HG02623 (cell line): ENCODE measurements at regions not wholly inside any gene's neighbourhood (a gene's known extent, or its start where the extent isn't known, plus 50 kb on each side); places are given as distances from the start of the nearest gene placed in this dataset.
"Not testable (repeated sequence)": the region's sequence is repeated elsewhere in the genome, so short reads cannot be mapped to it uniquely, and the experiment has no call there.

Source experiments
- ATAC-seq: cut with Tn5 transposase; IDR thresholded peaks from one replicate; pipeline ENCODE4 v1.9.1; 2021; ENCODE audit warnings: moderate library complexity; ENCODE audit not compliant: unreplicated experiment

DNA sequence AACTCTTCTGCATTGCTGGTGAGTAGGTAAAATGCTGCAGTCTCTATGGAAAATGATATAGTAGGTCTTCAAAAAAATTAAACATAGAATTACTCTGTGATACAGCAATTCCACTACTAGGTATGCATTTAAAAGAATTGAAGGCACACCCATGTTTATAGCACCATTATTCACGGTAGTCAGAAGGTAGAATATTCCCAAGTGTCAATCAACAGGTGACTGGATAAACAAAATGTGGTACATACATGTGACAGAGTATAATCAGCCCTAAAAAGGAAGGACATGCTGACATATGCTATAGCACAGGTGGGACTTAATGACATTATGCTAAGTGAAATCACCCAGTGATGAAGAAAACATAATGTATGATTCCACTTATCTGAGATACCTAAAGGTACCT lies 123.3 kb downstream of the CCER1 start:
- ATAC-seq: no peak

DNA sequence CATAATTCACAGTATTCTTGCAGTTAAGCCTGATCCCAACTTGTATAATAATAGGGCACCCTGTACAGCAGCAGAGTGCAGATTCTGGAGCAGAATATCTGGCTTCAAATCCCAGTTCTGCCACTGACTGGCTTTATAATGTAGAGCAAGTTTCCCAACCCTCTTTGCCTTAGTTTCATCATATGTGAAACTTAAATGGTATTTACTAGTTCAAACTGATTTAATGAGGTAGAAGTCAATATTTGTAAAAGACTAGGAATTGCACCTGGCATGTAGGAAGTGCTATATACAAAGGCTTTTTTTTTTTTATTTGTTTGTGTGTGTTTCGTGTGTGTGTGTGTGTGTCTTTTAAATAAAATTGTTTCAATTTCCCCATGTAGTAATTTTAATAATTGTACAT lies 125.9 kb downstream of the CCER1 start:
- ATAC-seq: no peak

DNA sequence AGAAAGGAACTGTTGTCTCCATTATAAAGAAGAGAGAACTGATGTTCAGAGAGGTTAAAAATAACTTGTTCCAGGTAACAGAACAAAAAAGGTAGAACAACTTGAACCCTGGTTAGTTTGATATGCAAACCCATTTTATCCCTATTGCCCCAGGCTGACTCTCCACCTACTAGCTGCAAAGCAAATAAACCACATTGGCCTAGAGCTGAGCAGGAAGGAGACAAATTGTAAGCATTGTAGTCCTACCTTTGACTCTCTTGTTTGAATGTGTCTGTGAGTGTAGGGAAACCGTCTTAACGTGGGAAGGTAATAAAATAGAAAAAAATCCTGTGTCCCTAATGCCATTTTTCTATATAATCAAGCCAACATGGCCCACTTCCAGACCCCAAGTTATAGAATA lies 126.4 kb downstream of the CCER1 start:
- no peak for ATAC-seq

DNA sequence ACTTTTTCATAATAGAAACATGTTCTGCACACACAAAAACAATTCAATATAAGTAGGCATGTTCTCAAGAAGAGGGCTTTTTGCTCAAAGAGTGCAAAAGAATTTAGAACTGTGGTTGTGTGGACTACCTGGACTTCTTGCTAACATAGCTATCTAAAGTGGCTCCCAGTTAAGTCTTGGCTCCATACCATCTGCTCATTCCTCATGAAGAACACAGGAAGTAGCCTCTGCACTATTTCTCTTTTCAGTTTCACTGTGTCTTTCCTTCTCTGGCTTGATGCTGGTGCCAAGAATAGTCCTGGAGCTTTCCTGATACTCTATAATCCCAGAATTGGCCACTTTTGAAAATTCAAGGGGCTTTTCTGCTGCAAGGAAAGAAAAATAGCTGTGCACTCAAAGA lies 127.4 kb downstream of the CCER1 start:
- ATAC-seq: no peak

GRCh38 chr12:90826036-90826435 lies 128.9 kb downstream of the CCER1 start:
- ATAC-seq: no peak

- no peak for ATAC-seq
Observed at GRCh38 chr12:90823859-90824258, 131.1 kb downstream of the CCER1 start.

DNA sequence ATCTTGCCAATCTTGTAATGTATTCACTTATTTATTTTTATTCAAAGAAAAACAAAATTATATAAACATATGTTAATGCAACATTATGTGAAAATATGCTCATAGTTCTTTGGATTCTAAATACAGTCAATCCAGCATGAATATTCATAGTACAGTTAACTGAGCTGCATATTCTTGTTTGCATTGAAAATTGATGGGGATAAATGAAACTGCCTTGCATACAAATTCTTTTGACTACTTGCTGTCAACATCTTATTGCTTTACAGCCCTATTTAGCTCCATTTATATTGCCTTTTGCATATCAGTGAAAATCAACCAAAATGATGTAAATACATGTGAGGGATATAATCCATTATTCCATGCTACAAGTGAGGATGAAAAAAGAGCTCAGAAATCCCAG lies 135.3 kb downstream of the CCER1 start:
- ATAC-seq: no peak

- ATAC-seq: no peak
Observed at GRCh38 chr12:90816353-90817089, 138.5 kb downstream of the CCER1 start.

DNA sequence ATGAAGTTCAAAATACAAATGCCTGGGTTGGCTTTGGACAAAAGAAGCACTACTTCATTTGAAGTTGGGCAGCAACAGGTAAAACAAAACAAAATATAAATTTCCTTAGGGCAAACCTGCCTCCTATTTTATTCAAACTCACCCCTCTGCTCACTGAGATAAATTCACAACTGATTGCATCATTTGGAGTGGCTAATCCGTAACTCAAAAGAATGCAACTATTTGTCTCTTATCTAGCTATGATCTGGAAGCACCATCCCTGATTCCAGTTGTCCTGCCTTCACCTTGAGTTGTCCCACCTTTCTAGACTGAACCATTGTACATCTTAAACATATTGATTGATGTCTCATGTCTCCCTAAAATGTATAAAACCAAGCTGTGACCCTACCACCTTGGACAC lies 145.0 kb downstream of the CCER1 start:
- ATAC-seq: no peak

DNA sequence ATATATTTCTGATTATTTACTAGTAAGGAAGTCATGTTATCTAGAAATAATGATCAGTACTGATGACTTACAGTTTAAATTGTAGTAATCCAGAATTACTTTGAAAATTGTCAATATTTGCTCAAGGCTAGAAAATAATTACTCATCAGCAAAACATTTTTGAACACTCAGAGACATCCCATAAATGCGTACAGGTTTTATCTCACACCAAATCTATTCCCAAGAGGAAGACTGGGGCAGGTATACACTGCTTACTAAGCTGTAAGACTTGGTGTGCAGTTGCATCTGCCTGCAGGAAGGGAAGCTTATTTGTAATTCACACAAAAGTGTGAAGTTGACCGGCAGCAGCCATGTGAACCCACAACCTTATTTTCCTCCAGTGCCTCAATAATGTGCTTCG lies 146.4 kb downstream of the CCER1 start:
- ATAC-seq: no peak

- ATAC-seq: no peak
Observed at GRCh38 chr12:90802727-90803126, 152.2 kb downstream of the CCER1 start.

DNA sequence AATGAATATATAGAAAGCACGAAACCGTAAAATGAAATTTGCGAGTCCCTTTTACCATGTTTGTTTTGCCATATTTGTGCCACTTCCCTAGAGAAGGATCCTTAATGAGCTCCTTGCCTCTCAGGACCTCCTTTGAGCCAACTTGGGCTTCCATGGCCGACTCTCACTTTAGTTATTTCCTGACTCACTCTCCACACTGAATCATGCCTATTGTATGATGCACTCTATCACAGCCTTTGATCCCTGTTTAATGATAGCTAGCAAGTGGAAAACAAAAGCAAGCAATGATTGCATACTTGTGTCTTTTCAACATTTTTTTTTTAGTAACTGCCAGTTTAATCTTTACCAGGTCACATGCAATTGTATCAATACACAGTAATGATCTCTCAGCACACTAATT lies 153.2 kb downstream of the CCER1 start:
- ATAC-seq: no peak

DNA sequence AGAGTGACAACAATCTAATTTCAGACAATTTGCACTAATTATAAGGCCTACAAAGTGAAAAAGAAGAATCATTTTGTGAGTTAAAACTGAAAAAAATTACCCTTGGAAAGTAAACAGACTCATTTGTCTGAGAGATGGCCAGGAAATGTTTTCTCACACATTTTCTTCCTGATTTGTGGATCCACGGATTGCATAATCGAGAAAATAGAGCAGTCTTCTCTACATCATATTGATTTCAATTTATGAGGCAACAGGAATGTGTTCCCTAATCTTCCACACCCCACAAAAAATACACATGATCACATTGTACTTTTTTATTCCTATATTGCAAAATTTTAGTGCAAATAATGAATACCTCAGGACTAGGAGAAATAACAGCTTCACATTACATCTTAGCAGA lies 160.8 kb downstream of the CCER1 start:
- no peak for ATAC-seq

DNA sequence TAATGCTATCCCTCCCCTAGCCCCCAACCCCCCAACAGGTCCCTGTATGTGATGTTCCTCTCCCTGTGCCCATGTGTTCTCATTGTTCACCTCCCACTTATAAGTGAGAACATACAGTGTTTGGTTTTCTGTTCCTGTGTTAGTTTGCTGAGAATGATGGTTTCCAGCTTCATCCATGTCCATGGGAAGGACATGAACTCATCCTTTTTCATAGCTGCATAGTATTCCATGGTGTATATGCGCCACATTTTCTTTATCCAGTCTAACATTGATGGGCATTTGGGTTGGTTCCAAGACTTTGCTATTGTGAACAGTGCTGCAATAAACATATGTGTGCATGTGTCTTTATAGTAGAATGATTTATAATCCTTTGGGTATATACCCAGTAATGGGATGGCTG lies 162.3 kb downstream of the CCER1 start:
- not testable (repeated sequence) for ATAC-seq

GRCh38 chr12:90791445-90791844 lies 163.5 kb downstream of the CCER1 start:
- no peak for ATAC-seq

GRCh38 chr12:90790747-90791146 lies 164.2 kb downstream of the CCER1 start:
- ATAC-seq: no peak

GRCh38 chr12:90773491-90773890 lies 181.5 kb downstream of the CCER1 start:
- no peak for ATAC-seq

DNA sequence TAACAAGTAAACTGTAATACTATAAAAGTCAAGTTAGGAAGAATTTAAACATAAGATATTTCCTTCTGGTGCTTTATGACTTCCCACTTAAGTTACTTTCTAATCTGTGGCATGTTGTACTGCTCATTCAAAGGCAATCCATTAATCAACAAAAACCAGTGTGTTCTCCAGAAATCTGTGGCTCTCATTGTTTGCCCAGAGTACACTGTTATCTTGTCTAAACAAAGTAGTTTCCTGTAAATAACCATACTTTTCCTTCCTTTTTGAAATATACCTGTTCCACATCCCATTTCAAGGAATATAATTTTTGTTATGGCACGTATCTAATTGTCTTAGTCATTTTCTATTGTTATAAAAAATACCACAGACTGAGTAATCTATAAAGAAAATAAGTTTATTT lies 184.1 kb downstream of the CCER1 start:
- ATAC-seq: no peak

DNA sequence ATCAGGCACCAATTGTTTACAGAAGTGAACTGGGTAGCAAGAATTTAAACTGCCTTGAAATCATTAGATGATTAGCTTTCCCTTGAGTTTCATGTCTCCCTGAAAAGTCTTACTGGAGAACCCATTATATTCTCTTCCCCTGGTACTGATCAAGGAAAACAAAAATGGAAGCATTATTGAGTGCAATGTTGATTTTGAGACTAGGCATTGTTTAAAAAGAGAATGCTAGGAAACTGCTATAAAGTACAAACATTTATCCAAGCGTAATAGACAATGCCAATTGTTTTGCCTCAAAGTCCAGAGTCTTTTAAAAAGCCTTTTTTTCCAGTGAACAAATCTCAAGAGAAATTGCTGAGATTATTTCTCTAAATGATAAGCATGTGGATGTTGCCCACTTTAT lies 197.0 kb downstream of the CCER1 start:
- ATAC-seq: no peak

- ATAC-seq: no peak
Observed at GRCh38 chr12:90745211-90745610, 209.8 kb downstream of the CCER1 start.

DNA sequence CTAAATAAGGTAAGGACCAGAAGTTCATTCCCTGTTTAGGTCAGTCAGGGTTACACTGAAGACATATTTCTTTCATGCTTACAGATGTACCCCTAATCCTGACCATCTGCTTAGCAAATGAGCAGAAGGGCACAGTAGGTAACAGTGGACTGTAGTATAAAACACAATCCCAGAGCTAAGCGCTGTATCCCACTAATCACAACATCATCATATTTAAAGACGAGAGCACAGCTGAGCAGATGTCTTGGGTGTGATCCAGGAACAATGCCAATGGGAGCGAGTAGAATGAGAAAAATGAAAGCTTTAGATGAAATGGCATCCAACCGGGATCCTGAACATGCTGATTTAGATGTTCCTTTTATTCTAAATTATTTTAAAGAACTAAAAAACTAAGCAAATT lies 213.4 kb downstream of the CCER1 start:
- no peak for ATAC-seq

- no peak for ATAC-seq
Observed at GRCh38 chr12:90729736-90730135, 225.2 kb downstream of the CCER1 start.

GRCh38 chr12:90712671-90713070 lies 242.3 kb downstream of the CCER1 start:
- no peak for ATAC-seq
